Coronary artery (tissue), 2 donors: ENCODE measurements at regions not wholly inside any gene's neighbourhood (a gene's known extent, or its start where the extent isn't known, plus 50 kb on each side); places are given as distances from the start of the nearest gene placed in this dataset.

ENCODE experiments used
- DNase-seq: peaks from one replicate; pipeline ENCODE4 v3.0.0-alpha.2; 2017; ENCODE audit warnings: low spot score
- H3K27ac ChIP-seq, 2 donors: fragments of 200-600 bp; sonication (generic); one replicate each; pipeline ENCODE4 v1.5.1; 2016 to 2019
- H3K4me3 ChIP-seq: fragments of 200-600 bp; sonication (generic); 2 replicates; pipeline ENCODE4 v1.5.1; 2016; ENCODE audit warnings: mild to moderate bottlenecking, moderate library complexity
- TF ChIP-seq, protein P1 (sequence below): fragments of 200-600 bp; sonication (generic); IDR thresholded peaks from one replicate; pipeline ENCODE4 v1.5.1; 2019; ENCODE audit warnings: antibody characterized with exemption

DNA sequence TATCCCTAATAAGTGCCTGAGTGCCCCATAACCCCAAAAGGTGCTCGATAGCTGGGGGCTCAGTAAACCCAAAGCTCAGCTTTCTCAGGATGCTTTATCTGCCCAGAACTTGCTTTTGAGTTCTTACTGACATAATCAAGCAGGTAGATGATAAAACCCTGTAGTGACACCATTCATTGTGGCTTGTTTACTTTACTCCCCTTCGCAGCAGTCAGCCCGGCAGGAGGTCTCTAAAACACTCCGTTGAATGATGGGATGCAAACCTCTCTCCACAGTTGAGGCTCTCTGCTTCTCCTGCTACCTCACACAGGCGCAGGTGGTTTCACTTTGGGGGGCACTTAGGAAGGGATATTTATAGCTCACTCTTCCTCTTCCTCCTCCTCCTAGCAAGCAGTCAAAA lies 349.4 kb downstream of the HLX start:
- no peak overlapping the region for H3K4me3 ChIP-seq
- no peak for DNase-seq
- TF ChIP-seq, protein P1, sequence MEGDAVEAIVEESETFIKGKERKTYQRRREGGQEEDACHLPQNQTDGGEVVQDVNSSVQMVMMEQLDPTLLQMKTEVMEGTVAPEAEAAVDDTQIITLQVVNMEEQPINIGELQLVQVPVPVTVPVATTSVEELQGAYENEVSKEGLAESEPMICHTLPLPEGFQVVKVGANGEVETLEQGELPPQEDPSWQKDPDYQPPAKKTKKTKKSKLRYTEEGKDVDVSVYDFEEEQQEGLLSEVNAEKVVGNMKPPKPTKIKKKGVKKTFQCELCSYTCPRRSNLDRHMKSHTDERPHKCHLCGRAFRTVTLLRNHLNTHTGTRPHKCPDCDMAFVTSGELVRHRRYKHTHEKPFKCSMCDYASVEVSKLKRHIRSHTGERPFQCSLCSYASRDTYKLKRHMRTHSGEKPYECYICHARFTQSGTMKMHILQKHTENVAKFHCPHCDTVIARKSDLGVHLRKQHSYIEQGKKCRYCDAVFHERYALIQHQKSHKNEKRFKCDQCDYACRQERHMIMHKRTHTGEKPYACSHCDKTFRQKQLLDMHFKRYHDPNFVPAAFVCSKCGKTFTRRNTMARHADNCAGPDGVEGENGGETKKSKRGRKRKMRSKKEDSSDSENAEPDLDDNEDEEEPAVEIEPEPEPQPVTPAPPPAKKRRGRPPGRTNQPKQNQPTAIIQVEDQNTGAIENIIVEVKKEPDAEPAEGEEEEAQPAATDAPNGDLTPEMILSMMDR, result no peak
- no peak overlapping the region for H3K27ac ChIP-seq

DNA sequence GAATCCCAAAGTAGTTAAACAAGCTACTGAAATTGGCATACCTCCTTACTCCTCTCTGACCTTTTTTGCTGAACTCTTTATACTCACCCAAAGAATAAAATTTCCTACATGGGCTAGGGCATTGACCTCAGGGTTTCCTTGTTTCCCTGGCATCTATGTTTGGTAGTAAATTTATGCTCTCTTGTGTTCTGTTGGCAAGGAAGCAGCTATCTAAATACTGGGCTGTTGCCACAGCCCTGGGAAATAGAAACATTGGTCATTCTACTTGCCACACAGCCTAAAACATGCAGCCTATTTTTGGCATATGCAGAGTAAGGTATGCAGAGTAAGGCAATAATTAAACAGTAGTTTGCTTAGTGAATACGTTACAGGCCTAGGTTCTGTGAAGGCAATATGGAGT lies 351.4 kb downstream of the HLX start:
- no peak overlapping the region for H3K4me3 ChIP-seq
- peak overlapping the region; percentile 20 to 45 for H3K27ac ChIP-seq
- no peak for DNase-seq
- TF ChIP-seq, protein P1, result no peak

DNA sequence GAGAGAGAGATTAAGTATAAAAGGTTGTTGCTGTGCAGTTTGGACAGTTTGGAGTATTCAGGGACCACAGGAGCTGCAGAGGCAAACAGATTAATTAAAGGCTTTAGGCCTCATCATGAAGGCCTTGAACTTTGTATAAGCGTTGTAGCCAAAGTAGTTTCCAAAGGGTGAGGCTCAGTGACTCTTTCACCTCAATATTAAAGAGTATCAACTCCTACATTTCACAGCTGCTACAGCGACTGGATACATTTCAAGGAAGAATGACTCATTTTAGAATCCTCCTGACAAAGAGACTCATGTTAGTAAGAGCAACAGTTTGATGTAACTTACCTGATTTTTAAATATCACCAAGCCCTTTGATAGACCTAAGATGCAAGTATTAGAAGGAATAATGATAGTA lies 355.5 kb downstream of the HLX start:
- H3K27ac ChIP-seq, result no peak overlapping the region
- no peak for DNase-seq
- H3K4me3 ChIP-seq, result no peak overlapping the region
- TF ChIP-seq, protein P1, result no peak

DNA sequence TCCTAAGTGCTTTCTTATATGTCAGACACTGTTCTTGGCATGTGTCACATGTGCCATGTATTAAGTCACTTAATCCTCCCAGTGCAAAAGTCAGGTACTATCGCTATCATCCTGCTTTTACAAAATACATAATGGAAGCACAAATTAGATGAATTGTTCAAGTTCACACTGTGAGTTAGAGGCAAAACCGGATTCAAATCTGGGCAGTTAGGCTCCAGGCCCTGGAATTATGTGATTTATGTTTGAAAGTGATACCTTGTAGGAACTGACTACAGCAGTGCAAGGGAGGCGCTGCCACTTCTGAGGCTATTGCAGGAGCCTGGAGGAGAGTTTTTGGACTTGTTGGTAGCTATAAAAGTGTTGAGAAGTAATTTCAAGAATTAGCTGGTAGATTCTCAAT lies 358.3 kb downstream of the HLX start:
- DNase-seq, result no peak
- TF ChIP-seq, protein P1, result no peak
- no peak overlapping the region for H3K4me3 ChIP-seq
- no peak overlapping the region for H3K27ac ChIP-seq

DNA sequence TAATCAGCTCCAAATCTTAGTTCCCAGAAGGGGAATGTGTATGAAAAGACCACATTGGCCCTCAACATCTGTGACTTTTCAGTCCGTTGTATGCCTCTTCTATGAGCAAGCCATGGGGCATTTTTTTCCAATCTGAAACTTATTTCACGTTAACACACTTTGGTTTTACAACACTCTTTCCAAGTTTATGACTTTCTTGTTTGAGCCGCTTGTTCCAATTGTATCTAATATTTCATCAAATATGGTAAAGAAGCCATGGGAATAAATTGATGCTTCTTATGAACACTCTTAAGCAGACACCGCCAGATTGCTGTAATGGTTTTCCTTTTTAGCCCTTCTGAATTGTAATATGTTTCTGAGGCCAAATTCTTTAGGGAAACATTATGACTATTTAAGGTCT lies 359.9 kb downstream of the HLX start:
- TF ChIP-seq, protein P1, result no peak
- Histone ChIP-seq H3K4me3 (no peak overlapping the region), H3K27ac (no peak overlapping the region)
- DNase-seq, result no peak

DNA sequence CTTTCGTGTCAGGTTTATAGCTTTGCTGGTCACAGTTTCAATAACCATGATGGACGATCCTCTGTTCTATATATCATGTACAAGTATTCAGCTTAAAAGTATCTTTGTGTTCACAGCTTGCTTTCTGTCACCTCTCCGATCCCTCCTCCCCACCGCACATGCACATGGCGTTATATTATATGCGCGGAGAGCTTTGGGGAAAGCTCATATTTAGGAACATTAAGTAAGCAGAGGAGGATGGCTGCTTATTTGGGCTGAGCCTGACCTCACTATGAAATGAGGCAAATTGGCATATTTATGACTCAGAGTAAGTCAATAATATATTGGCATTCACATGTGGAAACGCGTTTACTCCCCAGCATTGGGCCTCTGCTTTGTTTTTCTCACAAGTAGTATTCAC lies 360.5 kb downstream of the HLX start:
- DNase-seq, result no peak
- H3K27ac ChIP-seq, result no peak overlapping the region
- TF ChIP-seq, protein P1, result no peak
- no peak overlapping the region for H3K4me3 ChIP-seq

DNA sequence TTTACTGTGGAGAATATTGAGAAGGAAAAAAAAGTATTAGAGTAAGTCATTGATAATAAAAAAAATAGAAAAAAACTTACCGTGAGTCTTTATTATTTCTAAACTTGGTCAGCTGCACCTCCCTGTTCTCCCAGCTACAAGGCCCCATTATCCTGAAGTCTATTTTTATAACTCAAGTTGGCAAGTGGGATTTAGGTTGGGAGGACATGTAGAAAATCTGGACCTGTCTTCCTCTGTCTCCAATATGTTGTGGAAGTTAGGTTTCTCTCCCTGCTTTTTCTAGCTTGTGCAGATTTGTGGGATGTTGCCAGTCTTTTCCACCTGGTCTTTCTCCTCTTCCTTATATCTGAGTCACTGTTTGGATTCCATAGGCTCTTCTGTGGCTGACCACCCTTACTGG lies 361.4 kb downstream of the HLX start:
- Histone ChIP-seq H3K4me3 (no peak overlapping the region), H3K27ac (no peak overlapping the region)
- TF ChIP-seq, protein P1, result no peak
- DNase-seq, result no peak
